PC-3 (cell line): ENCODE measurements at regions not wholly inside any gene's neighbourhood (a gene's known extent, or its start where the extent isn't known, plus 50 kb on each side); places are given as distances from the start of the nearest gene placed in this dataset.

Source experiments
- CTCF ChIP-seq: fragments of 300-600 bp; sonication (generic); conservative IDR thresholded peaks from 2 replicates; pipeline ENCODE4 v1.5.1; 2017; ENCODE audit warnings: antibody characterized with exemption, low read depth, mild to moderate bottlenecking, low read length
- EZH2 ChIP-seq: fragments of 300-600 bp; sonication (generic); IDR thresholded peaks from one replicate; pipeline ENCODE4 v1.6.1; 2017; ENCODE audit warnings: antibody characterized with exemption, mild to moderate bottlenecking, low read length; ENCODE audit not compliant: unreplicated experiment
- EZH2phosphoT487 ChIP-seq: fragments of 300-600 bp; sonication (generic); IDR thresholded peaks from 2 replicates; pipeline ENCODE4 v1.6.1; 2018; ENCODE audit warnings: mild to moderate bottlenecking, antibody characterized with exemption, low read length, borderline replicate concordance

- TF ChIP-seq CTCF (no peak), EZH2 (no peak), EZH2phosphoT487 (no peak)
Measured at GRCh38 chr10:28841625-28842024, 164.3 kb downstream of the BAMBI start.
